ENCODE measurements at regions not wholly inside any gene's neighbourhood (a gene's known extent, or its start where the extent isn't known, plus 50 kb on each side); places are given as distances from the start of the nearest gene placed in this dataset.

DNA sequence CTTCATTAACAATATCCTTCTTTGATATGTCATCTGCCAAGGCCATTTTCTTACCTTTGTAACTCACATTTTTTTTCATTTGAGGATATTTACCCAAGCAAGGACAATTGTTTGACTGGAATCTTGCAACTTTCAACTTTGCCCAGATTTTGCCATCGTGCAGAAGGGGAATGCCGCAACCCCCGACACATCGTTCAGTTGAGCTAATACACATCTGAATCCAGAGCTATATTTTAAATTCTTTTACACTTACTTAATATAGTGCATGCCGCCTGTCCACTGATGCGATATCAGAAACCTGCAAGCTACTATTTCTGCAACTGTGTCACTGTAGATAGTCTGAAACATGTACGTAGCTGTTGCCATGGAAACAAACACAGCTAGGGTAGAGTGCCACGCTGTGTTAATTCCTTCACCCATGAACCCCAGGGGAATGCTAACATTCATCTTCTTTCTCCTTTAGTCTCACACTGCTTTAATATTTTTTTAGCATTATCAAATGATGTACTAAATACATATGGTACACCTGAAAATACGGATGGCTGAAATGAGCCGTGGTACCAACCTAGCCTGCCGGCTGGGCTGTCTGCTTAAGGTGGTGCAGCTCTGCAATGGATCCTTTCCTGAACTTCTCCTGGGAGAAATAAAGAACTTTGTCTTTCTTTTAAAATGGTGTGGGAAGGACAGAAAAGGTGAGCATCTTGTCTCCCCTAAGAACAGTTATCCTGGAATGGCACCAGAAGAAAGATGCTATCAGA is 77.0 kb upstream of the FOXN3 start:
- Histone ChIP-seq H3K9me3 (ENCODE audit: control insufficient read depth, insufficient read depth, low read length) (no peaks in the 10 kb centered on the region), H3K4me3 (ENCODE audit: low read length) (no peak overlapping the region), H3K4me1 (ENCODE audit: control insufficient read depth, insufficient read depth, low read length) (peaks cover 3% of the 10 kb centered on the region; the same call in 1 of the 2 replicates), H3K27ac (ENCODE audit: low read length) (no peak overlapping the region), H3K27me3 (ENCODE audit: control insufficient read depth, insufficient read depth, low read length) (no peaks in the 10 kb centered on the region), H3K36me3 (ENCODE audit: control insufficient read depth, insufficient read depth, low read length) (no peaks in the 10 kb centered on the region)
- no CpG with 5 or more reads among the region's 11 CpGs for whole genome bisulfite sequencing (ENCODE audit: insufficient coverage, insufficient read length)
- DNase-seq (ENCODE audit: low read depth, low spot score): no peak

DNA sequence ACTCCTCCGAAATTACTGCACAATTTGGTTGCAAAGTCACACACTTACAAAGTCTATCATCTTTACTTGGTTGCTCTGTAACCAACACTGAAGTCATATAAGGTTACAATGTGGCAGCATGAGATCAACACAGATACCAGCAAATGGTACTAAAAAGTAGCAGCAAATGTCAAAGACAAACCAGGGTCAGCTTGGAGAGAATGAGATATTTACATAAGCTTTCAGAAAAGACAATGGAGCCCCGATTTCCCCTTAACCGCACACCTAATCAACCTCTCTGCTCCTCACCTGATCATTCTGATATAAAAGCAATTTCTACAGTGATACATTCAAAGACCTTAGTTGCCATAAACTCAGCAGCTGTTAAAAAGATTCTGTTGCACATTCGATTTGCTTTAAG is 76.4 kb upstream of the FOXN3 start:
- H3K4me1 ChIP-seq (ENCODE audit: control insufficient read depth, insufficient read depth, low read length): peaks cover 3% of the 10 kb centered on the region; the same call in 1 of the 2 replicates
- no peak overlapping the region for H3K27ac ChIP-seq (ENCODE audit: low read length)
- WGBS (ENCODE audit: insufficient coverage, insufficient read length): no CpG with 5 or more reads among the region's 4 CpGs
- no peaks in the 10 kb centered on the region for H3K9me3 ChIP-seq (ENCODE audit: control insufficient read depth, insufficient read depth, low read length)
- no peaks in the 10 kb centered on the region for H3K27me3 ChIP-seq (ENCODE audit: control insufficient read depth, insufficient read depth, low read length)
- H3K4me3 ChIP-seq (ENCODE audit: low read length): no peak overlapping the region
- no peak for DNase-seq (ENCODE audit: low read depth, low spot score)
- no peaks in the 10 kb centered on the region for H3K36me3 ChIP-seq (ENCODE audit: control insufficient read depth, insufficient read depth, low read length)

DNA sequence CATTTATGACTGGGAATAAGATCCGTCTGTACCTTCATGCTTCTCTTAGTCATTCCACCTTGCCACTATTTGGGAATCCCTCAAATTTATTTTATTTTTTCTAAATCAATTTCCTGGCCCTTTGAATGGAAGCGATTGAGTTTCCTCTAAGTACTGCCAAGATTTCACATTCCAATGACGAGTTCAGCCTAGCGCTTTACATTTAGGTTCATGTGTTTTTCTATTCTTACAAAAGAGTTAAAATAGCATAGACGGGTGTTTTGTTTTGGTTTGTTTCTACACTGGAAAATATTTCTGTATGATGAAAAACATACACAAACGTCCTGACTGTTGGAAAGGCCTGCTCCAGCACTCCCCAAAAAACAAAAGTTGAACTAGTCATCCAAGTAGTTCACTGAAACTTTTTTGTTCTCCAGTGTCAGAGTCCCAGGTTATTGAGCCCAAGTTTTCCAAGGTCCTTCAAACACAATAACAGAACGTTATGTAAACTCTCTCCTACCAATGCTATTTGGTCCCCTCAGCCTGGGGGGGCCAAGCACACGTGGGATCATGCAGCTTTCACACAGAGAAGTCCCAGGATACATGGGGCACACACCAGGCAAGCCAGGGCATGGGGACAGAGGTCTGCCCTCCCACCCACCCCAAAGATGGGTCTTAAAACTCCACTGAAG is 74.8 kb upstream of the FOXN3 start:
- H3K4me3 ChIP-seq (ENCODE audit: low read length): no peak overlapping the region
- no peak overlapping the region for H3K27ac ChIP-seq (ENCODE audit: low read length)
- no peaks in the 10 kb centered on the region for H3K36me3 ChIP-seq (ENCODE audit: control insufficient read depth, insufficient read depth, low read length)
- H3K9me3 ChIP-seq (ENCODE audit: control insufficient read depth, insufficient read depth, low read length): no peaks in the 10 kb centered on the region
- WGBS (ENCODE audit: insufficient coverage, insufficient read length): no CpG with 5 or more reads among the region's 8 CpGs
- peaks cover 3% of the 10 kb centered on the region; the same call in 1 of the 2 replicates for H3K4me1 ChIP-seq (ENCODE audit: control insufficient read depth, insufficient read depth, low read length)
- no peak for DNase-seq (ENCODE audit: low read depth, low spot score)
- H3K27me3 ChIP-seq (ENCODE audit: control insufficient read depth, insufficient read depth, low read length): no peaks in the 10 kb centered on the region

DNA sequence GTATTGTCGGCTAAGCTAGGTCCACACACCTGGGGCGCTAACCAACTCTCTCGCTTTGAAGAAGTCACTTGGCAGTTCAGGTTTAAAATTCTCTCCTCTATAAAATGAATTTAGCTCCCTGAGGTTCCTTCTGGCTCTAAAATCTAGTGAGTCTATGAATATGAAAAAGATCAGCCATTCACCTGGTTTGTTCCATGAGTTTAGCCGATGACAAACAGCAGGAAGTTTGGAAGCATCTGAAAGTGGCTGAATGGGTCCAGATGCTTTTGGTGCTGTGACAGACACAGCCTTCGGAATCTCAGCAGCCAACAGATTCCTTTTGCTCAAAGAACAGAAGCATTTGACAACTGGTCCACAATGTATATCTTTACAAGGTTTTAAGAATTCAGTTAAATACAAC is 73.4 kb upstream of the FOXN3 start:
- Histone ChIP-seq H3K36me3 (ENCODE audit: control insufficient read depth, insufficient read depth, low read length) (no peaks in the 10 kb centered on the region), H3K27me3 (ENCODE audit: control insufficient read depth, insufficient read depth, low read length) (no peaks in the 10 kb centered on the region), H3K9me3 (ENCODE audit: control insufficient read depth, insufficient read depth, low read length) (no peaks in the 10 kb centered on the region), H3K4me3 (ENCODE audit: low read length) (no peak overlapping the region), H3K4me1 (ENCODE audit: control insufficient read depth, insufficient read depth, low read length) (peaks cover 3% of the 10 kb centered on the region; the same call in 1 of the 2 replicates), H3K27ac (ENCODE audit: low read length) (no peak overlapping the region)
- WGBS (ENCODE audit: insufficient coverage, insufficient read length): no CpG with 5 or more reads among the region's 5 CpGs
- DNase-seq (ENCODE audit: low read depth, low spot score): no peak

DNA sequence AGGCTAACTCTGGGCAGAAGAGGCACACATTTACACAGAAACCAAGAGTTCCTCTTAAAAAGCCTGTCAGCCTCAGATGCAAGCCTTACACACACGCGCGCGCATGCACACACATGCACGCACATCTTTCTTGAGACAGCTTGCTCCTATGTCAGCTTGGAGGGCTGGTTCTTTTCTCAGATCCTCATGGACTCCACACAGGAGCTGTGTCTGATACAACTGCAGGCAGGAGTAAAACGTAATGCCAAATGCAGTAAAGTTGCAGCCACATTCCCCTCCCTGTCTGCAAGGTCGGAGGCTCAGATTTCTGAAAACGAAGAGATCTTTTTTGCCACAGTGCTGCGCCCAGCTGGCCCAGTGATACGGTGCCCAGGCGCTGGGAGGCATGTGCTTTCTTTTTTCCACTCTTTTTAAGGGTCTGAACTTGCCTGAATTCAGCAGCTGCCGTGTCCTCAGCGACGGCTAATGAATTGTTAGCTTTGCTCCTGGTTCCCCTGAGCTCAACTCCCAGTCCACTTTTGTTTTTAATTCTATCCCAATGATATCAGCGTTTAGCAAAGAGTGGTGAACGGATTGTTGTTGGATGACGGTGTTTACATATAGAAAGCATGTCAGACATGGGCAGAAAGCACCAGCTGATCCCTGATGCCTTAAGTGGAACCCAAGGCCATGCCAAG is 72.9 kb upstream of the FOXN3 start:
- no peaks in the 10 kb centered on the region for H3K36me3 ChIP-seq (ENCODE audit: control insufficient read depth, insufficient read depth, low read length)

DNA sequence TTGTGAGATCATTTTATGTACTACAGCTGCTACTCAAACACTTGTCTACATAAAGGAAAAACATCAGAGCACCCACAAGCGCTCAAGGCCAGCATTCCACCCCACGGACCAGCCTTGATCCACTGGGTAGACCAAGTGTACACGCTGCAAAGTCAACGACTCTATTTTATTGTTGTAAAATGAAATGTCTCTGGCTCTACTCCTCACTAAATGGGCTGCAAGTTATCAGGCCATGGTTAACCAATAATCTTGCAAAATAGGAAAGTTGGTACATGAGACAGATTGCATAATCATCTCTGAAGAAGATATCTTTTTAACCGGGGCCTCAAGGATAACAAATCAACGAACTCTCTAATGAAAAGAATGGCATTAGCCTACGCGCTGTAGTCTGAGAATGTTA is 69.9 kb upstream of the FOXN3 start:
- WGBS (ENCODE audit: insufficient coverage, insufficient read length): no CpG with 5 or more reads among the region's 8 CpGs
- DNase-seq (ENCODE audit: low read depth, low spot score): no peak
- H3K27ac ChIP-seq (ENCODE audit: low read length): no peak overlapping the region
- H3K27me3 ChIP-seq (ENCODE audit: control insufficient read depth, insufficient read depth, low read length): no peaks in the 10 kb centered on the region
- H3K36me3 ChIP-seq (ENCODE audit: control insufficient read depth, insufficient read depth, low read length): no peaks in the 10 kb centered on the region
- H3K4me3 ChIP-seq (ENCODE audit: low read length): no peak overlapping the region
- no peaks in the 10 kb centered on the region for H3K9me3 ChIP-seq (ENCODE audit: control insufficient read depth, insufficient read depth, low read length)
- H3K4me1 ChIP-seq (ENCODE audit: control insufficient read depth, insufficient read depth, low read length): 0 out of 2 replicates have a peak, but pooled peaks cover 1% of the 10 kb centered on the region

More for the DNA sequence above, 72.9 kb upstream of the FOXN3 start:
- Histone ChIP-seq H3K9me3 (ENCODE audit: control insufficient read depth, insufficient read depth, low read length) (no peaks in the 10 kb centered on the region), H3K4me3 (ENCODE audit: low read length) (no peak overlapping the region), H3K4me1 (ENCODE audit: control insufficient read depth, insufficient read depth, low read length) (peaks cover 3% of the 10 kb centered on the region; the same call in 1 of the 2 replicates), H3K27me3 (ENCODE audit: control insufficient read depth, insufficient read depth, low read length) (no peaks in the 10 kb centered on the region), H3K27ac (ENCODE audit: low read length) (no peak overlapping the region)
- no peak for DNase-seq (ENCODE audit: low read depth, low spot score)
- WGBS (ENCODE audit: insufficient coverage, insufficient read length): no CpG with 5 or more reads among the region's 17 CpGs

DNA sequence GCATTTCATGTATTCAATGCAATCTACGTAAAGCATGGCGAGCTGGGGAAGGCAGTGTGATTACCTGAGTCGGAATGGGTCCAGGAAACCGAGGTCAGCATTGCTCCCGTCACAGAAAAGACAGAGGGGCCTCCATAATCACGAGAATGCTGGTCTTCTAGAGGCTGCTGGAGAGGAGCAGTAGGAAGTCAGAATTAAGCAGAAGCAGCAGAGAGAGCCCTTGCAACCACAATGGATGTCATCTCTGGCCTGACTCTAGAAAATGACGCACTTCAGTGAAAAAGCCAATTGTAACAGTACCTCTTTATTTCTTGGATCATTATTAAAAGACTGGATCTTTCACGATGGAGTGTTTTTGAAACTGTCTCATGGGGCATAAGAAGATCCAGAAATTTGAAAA is 69.5 kb upstream of the FOXN3 start:
- Histone ChIP-seq H3K27ac (ENCODE audit: low read length) (no peak overlapping the region), H3K4me3 (ENCODE audit: low read length) (no peak overlapping the region), H3K27me3 (ENCODE audit: control insufficient read depth, insufficient read depth, low read length) (no peaks in the 10 kb centered on the region), H3K4me1 (ENCODE audit: control insufficient read depth, insufficient read depth, low read length) (0 out of 2 replicates have a peak, but pooled peaks cover 1% of the 10 kb centered on the region), H3K36me3 (ENCODE audit: control insufficient read depth, insufficient read depth, low read length) (no peaks in the 10 kb centered on the region), H3K9me3 (ENCODE audit: control insufficient read depth, insufficient read depth, low read length) (no peaks in the 10 kb centered on the region)
- no peak for DNase-seq (ENCODE audit: low read depth, low spot score)
- WGBS (ENCODE audit: insufficient coverage, insufficient read length): no CpG with 5 or more reads among the region's 8 CpGs

DNA sequence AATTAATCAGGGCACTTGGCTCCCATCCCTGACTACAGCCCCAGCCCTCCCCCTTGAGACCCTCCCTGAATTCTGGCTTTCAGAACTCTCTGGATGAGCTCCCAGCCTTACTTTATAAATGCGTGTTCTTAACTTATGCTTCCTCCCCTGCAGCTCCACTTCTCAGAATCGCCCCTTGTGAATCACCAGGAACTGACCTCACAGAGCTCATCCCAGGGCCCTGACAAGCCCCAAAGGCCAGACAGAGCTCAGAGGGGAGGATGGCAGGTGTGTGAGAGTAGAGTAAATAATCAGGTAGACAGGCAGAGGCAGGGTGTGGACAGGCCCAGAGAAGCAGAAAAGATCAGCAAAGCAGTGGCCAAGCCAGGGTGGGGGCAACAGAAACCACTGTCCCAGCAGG is 68.2 kb upstream of the FOXN3 start:
- Histone ChIP-seq H3K4me3 (ENCODE audit: low read length) (no peak overlapping the region), H3K9me3 (ENCODE audit: control insufficient read depth, insufficient read depth, low read length) (no peaks in the 10 kb centered on the region), H3K4me1 (ENCODE audit: control insufficient read depth, insufficient read depth, low read length) (0 out of 2 replicates have a peak, but pooled peaks cover 1% of the 10 kb centered on the region), H3K27me3 (ENCODE audit: control insufficient read depth, insufficient read depth, low read length) (no peaks in the 10 kb centered on the region), H3K27ac (ENCODE audit: low read length) (no peak overlapping the region), H3K36me3 (ENCODE audit: control insufficient read depth, insufficient read depth, low read length) (no peaks in the 10 kb centered on the region)
- WGBS (ENCODE audit: insufficient coverage, insufficient read length): no CpG with 5 or more reads among the region's 2 CpGs
- DNase-seq (ENCODE audit: low read depth, low spot score): no peak

DNA sequence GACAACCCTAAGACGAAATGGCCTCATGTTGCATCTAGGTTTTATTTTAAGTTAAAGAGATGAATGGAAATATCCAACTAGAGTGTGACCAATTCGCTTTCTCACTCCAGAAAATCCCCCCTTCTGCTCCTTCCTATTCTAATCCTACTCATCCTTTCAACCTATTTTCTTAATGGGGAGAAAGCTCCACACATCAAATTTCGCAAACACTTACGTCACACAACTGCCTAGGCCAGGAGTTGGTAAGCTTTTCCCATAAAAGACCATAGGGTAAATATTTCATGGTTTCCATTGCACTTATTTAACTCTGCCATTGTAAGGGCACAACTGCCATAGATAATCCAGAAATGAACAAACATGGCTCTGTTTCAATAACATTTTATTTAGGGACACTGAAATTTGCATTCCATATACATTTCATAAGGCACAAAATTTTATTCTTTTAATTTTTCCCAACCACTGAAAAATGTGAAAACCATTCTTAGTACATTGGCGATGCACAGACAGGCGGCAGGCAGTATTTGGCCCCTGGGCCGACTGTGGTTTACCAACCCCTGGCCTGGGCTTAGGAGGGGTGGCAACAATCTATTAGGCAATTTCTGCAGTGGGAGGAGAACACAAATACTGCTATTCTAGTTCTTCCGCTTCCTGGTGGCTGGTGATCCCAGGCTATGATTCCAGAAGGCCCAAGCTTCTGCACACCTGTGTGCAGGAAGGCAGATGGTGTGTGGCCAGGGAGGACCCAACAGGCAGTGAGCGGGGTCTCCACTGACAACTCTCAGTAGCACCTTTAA is 67.2 kb upstream of the FOXN3 start:
- Histone ChIP-seq H3K4me3 (ENCODE audit: low read length) (no peak overlapping the region), H3K4me1 (ENCODE audit: control insufficient read depth, insufficient read depth, low read length) (no peaks in the 10 kb centered on the region), H3K27ac (ENCODE audit: low read length) (no peak overlapping the region), H3K27me3 (ENCODE audit: control insufficient read depth, insufficient read depth, low read length) (no peaks in the 10 kb centered on the region), H3K36me3 (ENCODE audit: control insufficient read depth, insufficient read depth, low read length) (no peaks in the 10 kb centered on the region), H3K9me3 (ENCODE audit: control insufficient read depth, insufficient read depth, low read length) (no peaks in the 10 kb centered on the region)
- DNase-seq (ENCODE audit: low read depth, low spot score): no peak
- WGBS (ENCODE audit: insufficient coverage, insufficient read length): no CpG with 5 or more reads among the region's 9 CpGs

DNA sequence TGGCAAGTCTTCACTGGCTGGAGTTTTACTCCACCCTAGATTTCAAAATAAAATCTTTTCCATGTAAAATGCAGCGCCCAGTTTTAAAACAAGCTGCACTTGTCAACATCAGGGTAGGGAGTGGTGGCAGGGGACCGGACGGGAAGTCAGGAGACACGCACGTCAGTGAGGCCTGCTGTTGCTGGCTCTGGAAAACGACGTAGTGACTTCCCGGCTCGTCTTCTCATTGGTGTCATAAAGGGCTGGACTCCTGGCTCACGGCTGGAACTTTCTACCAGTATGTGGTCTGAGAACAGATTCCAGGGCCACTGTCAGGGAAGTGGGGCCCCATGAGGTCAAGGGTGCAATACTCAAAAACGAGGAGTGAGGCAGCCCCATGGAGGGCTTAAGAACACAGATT is 64.2 kb upstream of the FOXN3 start:
- no CpG with 5 or more reads among the region's 11 CpGs for WGBS (ENCODE audit: insufficient coverage, insufficient read length)
- H3K4me1 ChIP-seq (ENCODE audit: control insufficient read depth, insufficient read depth, low read length): no peaks in the 10 kb centered on the region
- no peaks in the 10 kb centered on the region for H3K9me3 ChIP-seq (ENCODE audit: control insufficient read depth, insufficient read depth, low read length)
- no peak overlapping the region for H3K27ac ChIP-seq (ENCODE audit: low read length)
- H3K4me3 ChIP-seq (ENCODE audit: low read length): no peak overlapping the region
- no peaks in the 10 kb centered on the region for H3K27me3 ChIP-seq (ENCODE audit: control insufficient read depth, insufficient read depth, low read length)
- DNase-seq (ENCODE audit: low read depth, low spot score): no peak
- H3K36me3 ChIP-seq (ENCODE audit: control insufficient read depth, insufficient read depth, low read length): no peaks in the 10 kb centered on the region

All from iPS DF 6.9 (cell line).